Spleen (tissue), 11 donors: ENCODE measurements at regions not wholly inside any gene's neighbourhood (a gene's known extent, or its start where the extent isn't known, plus 50 kb on each side); places are given as distances from the start of the nearest gene placed in this dataset.
A peak's percentile ranks its signal among the peaks of the same experiment; 100 is the strongest.

ENCODE experiments used
- DNase-seq: peaks from one replicate; pipeline ENCODE4 v3.0.0-alpha.2; 2020
- H3K27ac ChIP-seq, 8 donors: fragments of 200-600 bp; sonication (generic) in 7 of 8; 1 replicate in 4 of 8; 2 replicates in 4 of 8; pipeline versions ENCODE4 v1.5.0 to v1.8.0; 2016 to 2021; ENCODE audit warnings: inconsistent platforms in 4 of 8, mild to moderate bottlenecking in 4 of 8, moderate library complexity in 1 of 8
- H3K27me3 ChIP-seq, 7 donors: fragments of 200-600 bp; sonication (generic) in 6 of 7; replicated peaks in 1 of 7; 1 replicate in 4 of 7; 2 replicates in 3 of 7; pipeline versions ENCODE4 v1.5.0 to v1.8.0; 2016 to 2021; ENCODE audit warnings: inconsistent platforms in 3 of 7, mild to moderate bottlenecking in 1 of 7
- H3K36me3 ChIP-seq, 6 donors: fragments of 200-600 bp; sonication (generic) in 5 of 6; 1 replicate in 4 of 6; 2 replicates in 2 of 6; pipeline versions ENCODE4 v1.5.0 to v1.8.0; 2016 to 2021; ENCODE audit warnings: inconsistent platforms in 2 of 6
- H3K4me1 ChIP-seq, 6 donors: fragments of 200-600 bp; sonication (generic) in 5 of 6; 1 replicate in 3 of 6; 2 replicates in 3 of 6; pipeline versions ENCODE4 v1.5.0 to v1.8.0; 2016 to 2021; ENCODE audit warnings: inconsistent platforms in 3 of 6
- H3K4me3 ChIP-seq, 8 donors: fragments of 200-600 bp; sonication (generic) in 7 of 8; 1 replicate in 4 of 8; 2 replicates in 4 of 8; pipeline versions ENCODE4 v1.5.0 to v1.8.0; 2016 to 2021; ENCODE audit warnings: inconsistent platforms in 4 of 8, mild to moderate bottlenecking in 4 of 8, moderate library complexity in 2 of 8
- H3K9me3 ChIP-seq, 8 donors: fragments of 200-600 bp; sonication (generic) in 7 of 8; 1 replicate in 4 of 8; 2 replicates in 4 of 8; pipeline versions ENCODE4 v1.5.0 to v1.8.0; 2016 to 2021; ENCODE audit warnings: inconsistent platforms in 4 of 8
- POLR2A ChIP-seq, 3 donors: fragments of 450-650 bp; IDR thresholded peaks; one replicate each; pipeline ENCODE4 v1.5.1; 2017; ENCODE audit warnings: antibody characterized with exemption in 3 of 3, mild to moderate bottlenecking in 1 of 3
- POLR2AphosphoS5 ChIP-seq, 3 donors: sonication (generic); formaldehyde crosslinking; IDR thresholded peaks; one replicate each; pipeline ENCODE4 v1.5.1; 2017; ENCODE audit warnings: antibody characterized with exemption in 3 of 3
- WGBS, 5 donors: extraction: QIAGEN DNeasy Blood & Tissue Kit in 3 of 5; methylation state at CpG; one replicate each; pipeline versions ENCODE4 v1.1.5 to v1.1.7; 2013 to 2018; 5-methylcytosine and 5-hydroxymethylcytosine counted together
- intact Hi-C: fragments of 100-400 bp; cut with DNase I; formaldehyde crosslinking; loops from one replicate; pipeline ENCODE4 v1.15.0; 2023; ENCODE audit warnings: low total_unique reads
- TF ChIP-seq, protein P1 (sequence below), 11 experiments: fragments of 200-600 bp in 7 of 11; fragments of 450-650 bp in 4 of 11; sonication (generic) in 4 of 11; IDR thresholded peaks in 8 of 11; conservative IDR thresholded peaks in 3 of 11; 1 replicate in 7 of 11; 2 replicates in 4 of 11; pipeline versions ENCODE4 v1.4.0 to v1.8.0; 2016 to 2021; ENCODE audit warnings: antibody characterized with exemption in 11 of 11, inconsistent platforms in 4 of 11, mild to moderate bottlenecking in 1 of 11
- donor health status: healthy with polysubstance abuse.
- donor health status: DM: no; HTN: no; CAD: no; lungs with moderate emphysema.
- donor health status: DM: no; HTN: no; CAD: no.
- donor health status: Bipolar disorder and iron deficiency.
- donor health status: healthy.
- donor health status: DM: no; HTN: no; CAD: no.
- donor health status: DM: yes; HTN: yes; CAD: no.

DNA sequence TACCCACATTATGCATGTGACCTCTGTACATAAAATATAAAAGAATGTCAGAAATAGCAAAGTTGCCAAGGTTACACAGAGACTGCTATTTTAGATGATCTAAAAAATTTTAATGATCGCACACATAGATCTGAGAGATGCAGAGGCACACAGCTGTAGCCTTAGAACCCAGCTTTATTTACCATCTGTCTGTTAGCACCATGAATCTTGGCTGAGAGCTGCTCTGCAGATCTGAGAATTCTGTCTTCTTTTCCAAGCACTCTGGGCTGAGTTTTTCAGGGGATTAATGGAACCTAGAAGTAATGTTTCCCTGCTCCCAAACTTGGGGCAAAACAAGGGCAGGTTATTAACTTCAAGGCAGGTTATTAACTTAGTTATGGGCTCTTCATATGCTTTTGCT lies 248.7 kb upstream of the JAG1 start:
- Histone ChIP-seq H3K36me3 (no peaks in the 10 kb centered on the region), H3K27ac (no peak overlapping the region), H3K4me1 (peaks cover 0 to 10% (median 0%) of the 10 kb centered on the region in 6 donors), H3K27me3 (no peaks in the 10 kb centered on the region), H3K9me3 (peaks cover 0 to 3% (median 0%) of the 10 kb centered on the region in 8 donors), H3K4me3 (no peak overlapping the region)
- whole genome bisulfite sequencing, 5 donors = 74 to 96% (median 87%) methylated on average over 1 of the region's 1 CpG
- TF ChIP-seq, protein P1, sequence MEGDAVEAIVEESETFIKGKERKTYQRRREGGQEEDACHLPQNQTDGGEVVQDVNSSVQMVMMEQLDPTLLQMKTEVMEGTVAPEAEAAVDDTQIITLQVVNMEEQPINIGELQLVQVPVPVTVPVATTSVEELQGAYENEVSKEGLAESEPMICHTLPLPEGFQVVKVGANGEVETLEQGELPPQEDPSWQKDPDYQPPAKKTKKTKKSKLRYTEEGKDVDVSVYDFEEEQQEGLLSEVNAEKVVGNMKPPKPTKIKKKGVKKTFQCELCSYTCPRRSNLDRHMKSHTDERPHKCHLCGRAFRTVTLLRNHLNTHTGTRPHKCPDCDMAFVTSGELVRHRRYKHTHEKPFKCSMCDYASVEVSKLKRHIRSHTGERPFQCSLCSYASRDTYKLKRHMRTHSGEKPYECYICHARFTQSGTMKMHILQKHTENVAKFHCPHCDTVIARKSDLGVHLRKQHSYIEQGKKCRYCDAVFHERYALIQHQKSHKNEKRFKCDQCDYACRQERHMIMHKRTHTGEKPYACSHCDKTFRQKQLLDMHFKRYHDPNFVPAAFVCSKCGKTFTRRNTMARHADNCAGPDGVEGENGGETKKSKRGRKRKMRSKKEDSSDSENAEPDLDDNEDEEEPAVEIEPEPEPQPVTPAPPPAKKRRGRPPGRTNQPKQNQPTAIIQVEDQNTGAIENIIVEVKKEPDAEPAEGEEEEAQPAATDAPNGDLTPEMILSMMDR (IDR thresholded peaks at IDR 0.05 in 8 of 11, conservative IDR thresholded peaks at IDR 0.05 in 3 of 11) = no peak
- TF ChIP-seq POLR2AphosphoS5 (IDR thresholded peaks at IDR 0.05) (no peak), POLR2A (IDR thresholded peaks at IDR 0.05) (no peak)
- DNase-seq = no peak
- intact Hi-C loops = no loop called here

DNA sequence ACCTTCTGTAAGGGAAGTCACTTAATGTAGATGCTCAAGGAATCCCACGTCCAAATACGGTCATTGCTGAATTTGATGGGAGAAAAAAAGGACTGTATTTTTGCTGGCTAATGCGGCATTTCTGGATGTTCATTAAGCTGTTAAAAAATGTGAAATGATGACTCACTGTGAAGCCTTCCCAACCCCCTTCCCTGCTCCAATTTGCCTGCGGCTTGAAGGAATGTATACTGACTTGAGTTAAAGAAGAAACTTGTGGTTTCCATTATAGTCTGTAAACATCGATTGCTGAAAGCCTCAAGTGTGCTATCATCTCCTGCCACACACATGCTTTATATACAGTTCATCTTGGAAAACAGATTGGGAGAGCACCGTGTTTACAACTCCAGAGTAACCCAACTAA lies 249.1 kb upstream of the JAG1 start:
- 66 to 82% (median 80%) methylated on average over 6 of the region's 6 CpGs for WGBS, 5 donors
- TF ChIP-seq POLR2A (IDR thresholded peaks at IDR 0.05) (no peak), POLR2AphosphoS5 (IDR thresholded peaks at IDR 0.05) (no peak)
- TF ChIP-seq, protein P1 (IDR thresholded peaks at IDR 0.05 in 8 of 11, conservative IDR thresholded peaks at IDR 0.05 in 3 of 11) = no peak
- intact Hi-C loops = no loop called here
- peak overlapping the region in 1 of 8 donors; percentile 11 for H3K27ac ChIP-seq
- H3K4me1 ChIP-seq = peaks cover 0 to 10% (median 0%) of the 10 kb centered on the region in 6 donors
- H3K9me3 ChIP-seq = no peaks in the 10 kb centered on the region
- H3K36me3 ChIP-seq = no peaks in the 10 kb centered on the region
- no peaks in the 10 kb centered on the region for H3K27me3 ChIP-seq
- no peak for DNase-seq
- no peak overlapping the region for H3K4me3 ChIP-seq

DNA sequence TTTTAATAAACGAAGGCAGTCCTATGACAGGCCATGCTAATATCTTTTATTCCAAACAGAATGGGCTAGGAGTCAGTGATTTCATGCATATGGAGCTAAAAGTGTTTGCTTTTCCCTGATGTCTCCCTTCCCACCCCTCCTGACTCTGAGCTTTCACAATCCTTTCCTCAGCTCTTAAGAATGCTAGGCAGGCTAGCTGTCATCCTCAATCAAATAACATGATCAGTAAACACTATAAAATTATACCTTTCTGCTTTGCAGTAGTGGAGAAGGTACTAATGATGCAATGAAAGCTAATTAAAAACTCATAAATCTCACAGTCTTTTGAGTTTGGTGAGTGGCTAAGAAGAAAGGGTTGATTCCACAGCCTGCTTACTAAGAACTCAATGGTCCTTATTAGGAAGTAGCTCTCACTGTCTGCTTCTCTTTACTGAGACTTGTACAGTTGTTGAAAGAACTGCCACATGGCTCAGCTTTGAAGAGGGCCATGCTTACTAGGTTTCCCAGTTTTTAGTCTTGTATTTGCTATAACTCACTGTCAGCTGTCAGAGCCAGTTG lies 250.9 kb upstream of the JAG1 start:
- peak overlapping the region in 2 of 8 donors; percentile 17 to 46 for H3K27ac ChIP-seq
- H3K27me3 ChIP-seq = no peaks in the 10 kb centered on the region
- 56 to 86% (median 59%) methylated on average over 1 of the region's 1 CpG for WGBS, 5 donors
- intact Hi-C loops = no loop called here
- H3K4me1 ChIP-seq = peaks cover 0 to 10% (median 2%) of the 10 kb centered on the region in 6 donors
- no peak for DNase-seq
- H3K9me3 ChIP-seq = no peaks in the 10 kb centered on the region
- H3K4me3 ChIP-seq = no peak overlapping the region
- TF ChIP-seq, protein P1 (IDR thresholded peaks at IDR 0.05 in 8 of 11, conservative IDR thresholded peaks at IDR 0.05 in 3 of 11) = no peak
- no peak for TF ChIP-seq POLR2A (IDR thresholded peaks at IDR 0.05)
- TF ChIP-seq POLR2AphosphoS5 (IDR thresholded peaks at IDR 0.05) = no peak
- no peaks in the 10 kb centered on the region for H3K36me3 ChIP-seq

DNA sequence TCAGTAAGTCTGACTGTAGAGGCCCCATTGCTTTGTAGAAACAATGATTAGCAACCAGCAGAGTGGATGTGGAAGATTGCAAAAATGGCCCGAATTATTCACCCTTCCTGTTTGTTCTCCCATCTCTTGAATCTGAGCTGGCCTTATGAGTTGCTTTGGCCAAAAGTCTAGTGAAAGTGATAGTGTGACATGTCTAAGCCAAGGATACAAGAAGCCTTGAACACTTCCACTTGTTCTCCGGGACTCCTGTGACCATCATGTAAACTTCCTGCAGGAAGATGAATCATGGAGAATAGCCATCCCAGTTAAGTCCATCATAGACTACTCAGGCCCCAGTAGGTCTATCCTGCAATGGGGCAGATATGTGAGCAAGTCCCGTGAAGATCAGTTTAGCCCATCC lies 252.0 kb upstream of the JAG1 start:
- H3K27ac ChIP-seq = peak overlapping the region in 3 of 8 donors; percentile 37 to 46 (median 41)
- TF ChIP-seq POLR2AphosphoS5 (IDR thresholded peaks at IDR 0.05) = no peak
- TF ChIP-seq POLR2A (IDR thresholded peaks at IDR 0.05) = no peak
- 44 to 57% (median 51%) methylated on average over 3 of the region's 3 CpGs for WGBS, 5 donors
- H3K4me3 ChIP-seq = no peak overlapping the region
- H3K4me1 ChIP-seq = peaks cover 0 to 10% (median 2%) of the 10 kb centered on the region in 6 donors
- DNase-seq = no peak
- intact Hi-C loops = no loop called here
- no peaks in the 10 kb centered on the region for H3K27me3 ChIP-seq
- H3K9me3 ChIP-seq = no peaks in the 10 kb centered on the region
- H3K36me3 ChIP-seq = no peaks in the 10 kb centered on the region
